ENCODE measurements at regions not wholly inside any gene's neighbourhood (a gene's known extent, or its start where the extent isn't known, plus 50 kb on each side); places are given as distances from the start of the nearest gene placed in this dataset.

GRCh38 chr10:128950916-128951275 is 516.1 kb upstream of the MGMT start:
- TF ChIP-seq EZH2 (IDR thresholded peaks at IDR 0.05; ENCODE audit: borderline replicate concordance) = no peak
- no peak for TF ChIP-seq CTCF (IDR thresholded peaks at IDR 0.05; ENCODE audit: poor library complexity)
